Spleen (tissue), 11 donors: ENCODE measurements at regions not wholly inside any gene's neighbourhood (a gene's known extent, or its start where the extent isn't known, plus 50 kb on each side); places are given as distances from the start of the nearest gene placed in this dataset.

Source experiments
- DNase-seq: peaks from one replicate; pipeline ENCODE4 v3.0.0-alpha.2; 2020
- H3K27ac ChIP-seq, 8 donors: fragments of 200-600 bp; sonication (generic) in 7 of 8; 1 replicate in 4 of 8; 2 replicates in 4 of 8; pipeline versions ENCODE4 v1.5.0 to v1.8.0; 2016 to 2021; ENCODE audit warnings: inconsistent platforms in 4 of 8, mild to moderate bottlenecking in 4 of 8, moderate library complexity in 1 of 8
- H3K27me3 ChIP-seq, 7 donors: fragments of 200-600 bp; sonication (generic) in 6 of 7; replicated peaks in 1 of 7; 1 replicate in 4 of 7; 2 replicates in 3 of 7; pipeline versions ENCODE4 v1.5.0 to v1.8.0; 2016 to 2021; ENCODE audit warnings: inconsistent platforms in 3 of 7, mild to moderate bottlenecking in 1 of 7
- H3K36me3 ChIP-seq, 6 donors: fragments of 200-600 bp; sonication (generic) in 5 of 6; 1 replicate in 4 of 6; 2 replicates in 2 of 6; pipeline versions ENCODE4 v1.5.0 to v1.8.0; 2016 to 2021; ENCODE audit warnings: inconsistent platforms in 2 of 6
- H3K4me1 ChIP-seq, 6 donors: fragments of 200-600 bp; sonication (generic) in 5 of 6; 1 replicate in 3 of 6; 2 replicates in 3 of 6; pipeline versions ENCODE4 v1.5.0 to v1.8.0; 2016 to 2021; ENCODE audit warnings: inconsistent platforms in 3 of 6
- H3K4me3 ChIP-seq, 8 donors: fragments of 200-600 bp; sonication (generic) in 7 of 8; 1 replicate in 4 of 8; 2 replicates in 4 of 8; pipeline versions ENCODE4 v1.5.0 to v1.8.0; 2016 to 2021; ENCODE audit warnings: inconsistent platforms in 4 of 8, mild to moderate bottlenecking in 4 of 8, moderate library complexity in 2 of 8
- H3K9me3 ChIP-seq, 8 donors: fragments of 200-600 bp; sonication (generic) in 7 of 8; 1 replicate in 4 of 8; 2 replicates in 4 of 8; pipeline versions ENCODE4 v1.5.0 to v1.8.0; 2016 to 2021; ENCODE audit warnings: inconsistent platforms in 4 of 8
- POLR2A ChIP-seq, 3 donors: fragments of 450-650 bp; IDR thresholded peaks; one replicate each; pipeline ENCODE4 v1.5.1; 2017; ENCODE audit warnings: antibody characterized with exemption in 3 of 3, mild to moderate bottlenecking in 1 of 3
- POLR2AphosphoS5 ChIP-seq, 3 donors: sonication (generic); formaldehyde crosslinking; IDR thresholded peaks; one replicate each; pipeline ENCODE4 v1.5.1; 2017; ENCODE audit warnings: antibody characterized with exemption in 3 of 3
- WGBS, 5 donors: extraction: QIAGEN DNeasy Blood & Tissue Kit in 3 of 5; methylation state at CpG; one replicate each; pipeline versions ENCODE4 v1.1.5 to v1.1.7; 2013 to 2018; 5-methylcytosine and 5-hydroxymethylcytosine counted together
- intact Hi-C: fragments of 100-400 bp; cut with DNase I; formaldehyde crosslinking; loops from one replicate; pipeline ENCODE4 v1.15.0; 2023; ENCODE audit warnings: low total_unique reads
- TF ChIP-seq, protein P1 (sequence below), 11 experiments: fragments of 200-600 bp in 7 of 11; fragments of 450-650 bp in 4 of 11; sonication (generic) in 4 of 11; IDR thresholded peaks in 8 of 11; conservative IDR thresholded peaks in 3 of 11; 1 replicate in 7 of 11; 2 replicates in 4 of 11; pipeline versions ENCODE4 v1.4.0 to v1.8.0; 2016 to 2021; ENCODE audit warnings: antibody characterized with exemption in 11 of 11, inconsistent platforms in 4 of 11, mild to moderate bottlenecking in 1 of 11
- donor health status: healthy with polysubstance abuse.
- donor health status: DM: no; HTN: no; CAD: no; lungs with moderate emphysema.
- donor health status: DM: no; HTN: no; CAD: no.
- donor health status: Bipolar disorder and iron deficiency.
- donor health status: healthy.
- donor health status: DM: no; HTN: no; CAD: no.
- donor health status: DM: yes; HTN: yes; CAD: no.

GRCh38 chr18:56067969-56068671 is 480.1 kb upstream of the TCF4 start:
- no peaks in the 10 kb centered on the region for H3K36me3 ChIP-seq
- no peak for DNase-seq
- no peak overlapping the region for H3K4me3 ChIP-seq
- H3K9me3 ChIP-seq: peaks cover 0 to 3% (median 0%) of the 10 kb centered on the region in 8 donors
- 63 to 92% (median 88%) methylated on average over 2 of the region's 2 CpGs for WGBS, 5 donors
- TF ChIP-seq POLR2AphosphoS5 (IDR thresholded peaks at IDR 0.05): no peak
- TF ChIP-seq, protein P1, sequence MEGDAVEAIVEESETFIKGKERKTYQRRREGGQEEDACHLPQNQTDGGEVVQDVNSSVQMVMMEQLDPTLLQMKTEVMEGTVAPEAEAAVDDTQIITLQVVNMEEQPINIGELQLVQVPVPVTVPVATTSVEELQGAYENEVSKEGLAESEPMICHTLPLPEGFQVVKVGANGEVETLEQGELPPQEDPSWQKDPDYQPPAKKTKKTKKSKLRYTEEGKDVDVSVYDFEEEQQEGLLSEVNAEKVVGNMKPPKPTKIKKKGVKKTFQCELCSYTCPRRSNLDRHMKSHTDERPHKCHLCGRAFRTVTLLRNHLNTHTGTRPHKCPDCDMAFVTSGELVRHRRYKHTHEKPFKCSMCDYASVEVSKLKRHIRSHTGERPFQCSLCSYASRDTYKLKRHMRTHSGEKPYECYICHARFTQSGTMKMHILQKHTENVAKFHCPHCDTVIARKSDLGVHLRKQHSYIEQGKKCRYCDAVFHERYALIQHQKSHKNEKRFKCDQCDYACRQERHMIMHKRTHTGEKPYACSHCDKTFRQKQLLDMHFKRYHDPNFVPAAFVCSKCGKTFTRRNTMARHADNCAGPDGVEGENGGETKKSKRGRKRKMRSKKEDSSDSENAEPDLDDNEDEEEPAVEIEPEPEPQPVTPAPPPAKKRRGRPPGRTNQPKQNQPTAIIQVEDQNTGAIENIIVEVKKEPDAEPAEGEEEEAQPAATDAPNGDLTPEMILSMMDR (IDR thresholded peaks at IDR 0.05 in 8 of 11, conservative IDR thresholded peaks at IDR 0.05 in 3 of 11): no peak
- no peak for TF ChIP-seq POLR2A (IDR thresholded peaks at IDR 0.05)
- no peaks in the 10 kb centered on the region for H3K4me1 ChIP-seq
- H3K27me3 ChIP-seq: no peaks in the 10 kb centered on the region
- H3K27ac ChIP-seq: no peak overlapping the region
- intact Hi-C loops: no loop called here

GRCh38 chr18:56067214-56067894 is 479.4 kb upstream of the TCF4 start:
- WGBS, 5 donors: 82 to 91% (median 88%) methylated on average over 7 of the region's 7 CpGs
- Histone ChIP-seq H3K27ac (no peak overlapping the region), H3K36me3 (no peaks in the 10 kb centered on the region), H3K4me1 (no peaks in the 10 kb centered on the region), H3K9me3 (peaks cover 0 to 3% (median 0%) of the 10 kb centered on the region in 8 donors), H3K4me3 (no peak overlapping the region), H3K27me3 (no peaks in the 10 kb centered on the region)
- TF ChIP-seq, protein P1 (IDR thresholded peaks at IDR 0.05 in 8 of 11, conservative IDR thresholded peaks at IDR 0.05 in 3 of 11): no peak
- TF ChIP-seq POLR2AphosphoS5 (IDR thresholded peaks at IDR 0.05) (no peak), POLR2A (IDR thresholded peaks at IDR 0.05) (no peak)
- DNase-seq: no peak
- intact Hi-C loops: no loop called here

DNA sequence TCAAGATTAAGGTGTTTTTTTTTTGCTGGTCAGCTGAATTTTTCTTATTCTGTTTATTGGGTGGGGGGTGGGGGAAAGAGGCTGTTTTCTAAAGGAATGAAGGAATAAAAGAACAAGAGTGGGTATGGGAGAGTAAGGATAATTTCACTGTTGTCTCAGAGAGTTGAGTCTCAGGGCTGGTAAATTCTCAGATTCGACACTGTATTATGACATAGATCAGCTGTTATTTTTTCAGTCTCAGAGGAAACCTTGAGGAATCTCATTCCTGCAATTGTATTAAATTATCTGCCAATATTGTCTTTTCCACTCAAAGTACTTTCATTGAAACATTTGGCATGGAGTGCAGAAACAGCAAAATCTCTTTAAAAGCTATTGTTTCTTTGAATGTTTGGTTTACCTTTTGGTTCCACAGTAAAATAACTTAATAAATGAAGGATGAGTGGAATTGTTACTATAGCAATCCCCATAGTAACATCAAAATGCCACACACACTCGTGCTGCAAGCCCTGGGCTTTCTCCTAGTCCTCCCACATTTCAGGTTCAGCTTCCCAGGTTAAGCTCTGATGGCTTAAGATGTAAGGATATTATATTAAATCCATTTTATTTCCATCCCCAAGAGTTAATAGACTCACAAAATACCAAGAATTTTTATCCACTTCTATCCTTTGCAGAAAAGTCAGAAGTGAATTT is 478.7 kb upstream of the TCF4 start:
- intact Hi-C loops: no loop called here

More for the DNA sequence above, 478.7 kb upstream of the TCF4 start:
- WGBS, 5 donors: 38 to 71% (median 51%) methylated on average over 2 of the region's 2 CpGs
- H3K36me3 ChIP-seq: no peaks in the 10 kb centered on the region
- no peak overlapping the region for H3K27ac ChIP-seq
- DNase-seq: no peak
- TF ChIP-seq POLR2AphosphoS5 (IDR thresholded peaks at IDR 0.05): no peak
- no peak for TF ChIP-seq POLR2A (IDR thresholded peaks at IDR 0.05)
- TF ChIP-seq, protein P1 (IDR thresholded peaks at IDR 0.05 in 8 of 11, conservative IDR thresholded peaks at IDR 0.05 in 3 of 11): no peak
- no peak overlapping the region for H3K4me3 ChIP-seq
- no peaks in the 10 kb centered on the region for H3K27me3 ChIP-seq
- H3K9me3 ChIP-seq: peaks cover 0 to 3% (median 0%) of the 10 kb centered on the region in 8 donors
- H3K4me1 ChIP-seq: no peaks in the 10 kb centered on the region
